GM23248 (cell line): ENCODE measurements at regions not wholly inside any gene's neighbourhood (a gene's known extent, or its start where the extent isn't known, plus 50 kb on each side); places are given as distances from the start of the nearest gene placed in this dataset.

Experiments
- DNase-seq: peaks from one replicate; pipeline ENCODE4 v3.0.0-alpha.2; 2015
- H2AFZ ChIP-seq: fragments of 200-600 bp; sonication (generic); 2 replicates; pipeline ENCODE4 v1.6.1; 2016; ENCODE audit warnings: antibody characterized with exemption
- H3F3A ChIP-seq: fragments of 200-600 bp; sonication (generic); 2 replicates; pipeline ENCODE4 v1.6.1; 2016; ENCODE audit warnings: mild to moderate bottlenecking, antibody characterized with exemption, mixed run types; ENCODE audit not compliant: insufficient read depth
- H3K27ac ChIP-seq: fragments of 200-600 bp; sonication (generic); 2 replicates; pipeline ENCODE4 v1.5.1; 2016; ENCODE audit warnings: mild to moderate bottlenecking
- H3K27me3 ChIP-seq: fragments of 200-600 bp; sonication (generic); replicated peaks from 2 replicates; pipeline ENCODE4 v1.6.1; 2016; ENCODE audit warnings: mild to moderate bottlenecking; ENCODE audit not compliant: insufficient read depth
- H3K36me3 ChIP-seq: fragments of 200-600 bp; sonication (generic); 2 replicates; pipeline ENCODE4 v1.6.1; 2016; ENCODE audit warnings: low read depth, mild to moderate bottlenecking
- H3K4me1 ChIP-seq: fragments of 200-600 bp; sonication (generic); 2 replicates; pipeline ENCODE4 v1.6.1; 2016; ENCODE audit warnings: mild to moderate bottlenecking; ENCODE audit not compliant: insufficient read depth
- H3K4me2 ChIP-seq: fragments of 200-600 bp; sonication (generic); one replicate; pipeline ENCODE4 v1.6.1; 2016; ENCODE audit warnings: mild to moderate bottlenecking; ENCODE audit not compliant: unreplicated experiment
- H3K4me3 ChIP-seq: fragments of 200-600 bp; sonication (generic); 2 replicates; pipeline ENCODE4 v1.5.1; 2016; ENCODE audit warnings: mild to moderate bottlenecking
- H3K79me2 ChIP-seq: fragments of 200-600 bp; sonication (generic); 2 replicates; pipeline ENCODE4 v1.6.1; 2016; ENCODE audit warnings: mild to moderate bottlenecking; ENCODE audit not compliant: insufficient read depth
- H3K9ac ChIP-seq: fragments of 200-600 bp; sonication (generic); 2 replicates; pipeline ENCODE4 v1.6.1; 2016; ENCODE audit warnings: mild to moderate bottlenecking
- H3K9me2 ChIP-seq: fragments of 200-600 bp; sonication (generic); 2 replicates; pipeline ENCODE4 v1.6.1; 2016; ENCODE audit warnings: mixed run types, mild to moderate bottlenecking, moderate library complexity; ENCODE audit not compliant: insufficient read depth
- H3K9me3 ChIP-seq: fragments of 200-600 bp; sonication (generic); one replicate; pipeline ENCODE4 v1.6.1; 2017; ENCODE audit warnings: low read depth
- H4K20me1 ChIP-seq: fragments of 200-600 bp; sonication (generic); 2 replicates; pipeline ENCODE4 v1.6.0; 2016; ENCODE audit not compliant: insufficient read depth
- EZH2 ChIP-seq: fragments of 200-600 bp; sonication (generic); IDR thresholded peaks from 2 replicates; pipeline ENCODE4 v1.6.1; 2018; ENCODE audit warnings: antibody characterized with exemption, mild to moderate bottlenecking; ENCODE audit not compliant: insufficient read depth, poor library complexity, severe bottlenecking
- EZH2phosphoT487 ChIP-seq: fragments of 200-600 bp; sonication (generic); IDR thresholded peaks from 2 replicates; pipeline ENCODE4 v1.6.1; 2018; ENCODE audit warnings: antibody characterized with exemption, moderate library complexity, mild to moderate bottlenecking, low read depth; ENCODE audit not compliant: insufficient read depth
- WGBS, 2 experiments: methylation state at CpG; one replicate each; pipeline ENCODE4 v1.1.6; 2015 to 2017; ENCODE audit warnings: low lambda C conversion rate in 2 of 2, low coverage in 1 of 2; ENCODE audit errors: missing lambda C conversion rate in 2 of 2; 5-methylcytosine and 5-hydroxymethylcytosine counted together
- in situ Hi-C: fragments of 300-500 bp; cut with MboI; formaldehyde crosslinking; loops from 2 replicates; pipeline ENCODE4 v1.15.0; 2020

DNA sequence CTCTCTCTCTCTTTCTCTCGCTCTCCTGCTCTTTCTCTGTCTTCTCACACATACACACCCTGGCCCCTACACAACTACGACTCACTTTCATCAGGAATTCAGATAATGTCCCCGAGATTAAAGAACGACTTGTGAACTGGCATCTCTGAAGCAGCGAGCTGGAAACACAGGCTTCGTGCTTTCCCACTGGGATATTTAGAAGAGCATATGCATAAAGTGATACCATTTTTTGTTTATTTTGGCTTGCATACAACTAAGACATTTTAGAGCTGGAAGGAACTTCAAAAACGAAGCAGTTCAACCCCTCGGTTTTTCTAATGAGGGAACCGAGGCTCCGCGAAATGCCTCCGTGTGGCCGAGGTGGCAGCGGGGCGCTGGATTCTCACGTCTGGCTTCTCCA, 88.6 kb downstream of the ZBTB18 start:
- Histone ChIP-seq H3K9me2 (no peaks in the 10 kb centered on the region), H3K4me2 (no peak overlapping the region), H3K27me3 (no peaks in the 10 kb centered on the region; the same call in 1 of the 2 replicates), H3F3A (no peaks in the 10 kb centered on the region), H3K9me3 (no peaks in the 10 kb centered on the region), H3K4me1 (no peaks in the 10 kb centered on the region), H3K36me3 (no peaks in the 10 kb centered on the region), H3K27ac (no peak overlapping the region), H4K20me1 (no peaks in the 10 kb centered on the region), H3K4me3 (no peak overlapping the region), H3K9ac (no peak overlapping the region), H2AFZ (no peak overlapping the region), H3K79me2 (no peaks in the 10 kb centered on the region)
- 57 to 60% methylated on average over 16 of the region's 16 CpGs for whole genome bisulfite sequencing, 2 experiments
- in situ Hi-C loops = no loop called here
- TF ChIP-seq EZH2phosphoT487 (no peak), EZH2 (no peak)
- DNase-seq = no peak

DNA sequence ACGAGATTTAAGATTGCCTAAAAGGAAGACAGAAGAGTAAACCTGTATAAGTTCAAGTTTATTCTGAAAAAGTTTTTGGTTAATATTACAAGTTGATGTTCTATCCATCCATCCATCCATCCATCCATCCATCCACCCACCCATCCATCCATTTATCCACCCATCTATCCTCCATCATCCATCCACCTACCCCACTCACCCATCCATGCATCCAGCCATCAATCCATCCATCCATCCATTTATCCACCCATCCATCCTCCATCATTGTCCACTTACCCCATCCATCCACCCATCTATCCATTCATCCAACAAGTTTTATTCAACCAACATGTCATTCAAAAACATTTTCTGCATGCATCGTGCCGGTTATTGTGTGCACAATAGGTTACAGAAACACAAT, 89.3 kb downstream of the ZBTB18 start:
- H3K4me1 ChIP-seq = no peaks in the 10 kb centered on the region
- TF ChIP-seq EZH2 (no peak), EZH2phosphoT487 (no peak)
- H2AFZ ChIP-seq = no peak overlapping the region
- H4K20me1 ChIP-seq = no peaks in the 10 kb centered on the region
- WGBS, 2 experiments = 88 to 89% methylated on average over 3 of the region's 3 CpGs
- no peak overlapping the region for H3K9ac ChIP-seq
- no peaks in the 10 kb centered on the region; the same call in 1 of the 2 replicates for H3K27me3 ChIP-seq
- no peaks in the 10 kb centered on the region for H3F3A ChIP-seq
- no peaks in the 10 kb centered on the region for H3K36me3 ChIP-seq
- in situ Hi-C loops = no loop called here
- H3K9me3 ChIP-seq = no peaks in the 10 kb centered on the region
- no peaks in the 10 kb centered on the region for H3K9me2 ChIP-seq
- no peak overlapping the region for H3K4me2 ChIP-seq
- H3K4me3 ChIP-seq = no peak overlapping the region
- no peaks in the 10 kb centered on the region for H3K79me2 ChIP-seq
- H3K27ac ChIP-seq = no peak overlapping the region
- DNase-seq = no peak

DNA sequence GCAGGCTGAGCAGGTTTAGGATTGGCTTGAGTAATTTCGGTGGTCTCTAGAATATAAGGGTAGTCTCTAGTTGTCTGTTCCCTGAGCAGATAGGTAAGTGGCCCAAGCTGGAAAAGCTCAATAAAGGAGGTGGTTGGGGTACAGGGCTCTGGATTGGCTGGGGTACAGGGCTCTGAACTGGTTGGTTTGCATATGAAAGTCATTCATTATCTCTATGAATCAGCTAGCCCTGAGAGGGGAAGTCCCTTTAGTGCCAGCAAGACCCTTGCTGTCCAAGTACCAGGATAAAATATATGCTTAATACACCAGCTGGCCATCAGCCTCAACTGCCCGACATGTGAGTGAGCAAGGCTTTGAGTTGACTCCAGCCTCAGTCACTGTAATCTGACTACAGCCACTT, 93.0 kb downstream of the ZBTB18 start:
- Histone ChIP-seq H3K4me1 (no peaks in the 10 kb centered on the region), H3K9me2 (no peaks in the 10 kb centered on the region), H3K79me2 (no peaks in the 10 kb centered on the region), H3F3A (no peaks in the 10 kb centered on the region), H3K27me3 (no peaks in the 10 kb centered on the region), H3K36me3 (no peaks in the 10 kb centered on the region), H3K4me2 (no peak overlapping the region), H3K4me3 (no peak overlapping the region), H3K9me3 (no peaks in the 10 kb centered on the region), H4K20me1 (no peaks in the 10 kb centered on the region), H3K9ac (no peak overlapping the region), H3K27ac (no peak overlapping the region), H2AFZ (no peak overlapping the region)
- no peak for TF ChIP-seq EZH2phosphoT487
- TF ChIP-seq EZH2 = no peak
- DNase-seq = no peak
- in situ Hi-C loops = no loop called here
- 85 to 91% methylated on average over 2 of the region's 2 CpGs for WGBS, 2 experiments

DNA sequence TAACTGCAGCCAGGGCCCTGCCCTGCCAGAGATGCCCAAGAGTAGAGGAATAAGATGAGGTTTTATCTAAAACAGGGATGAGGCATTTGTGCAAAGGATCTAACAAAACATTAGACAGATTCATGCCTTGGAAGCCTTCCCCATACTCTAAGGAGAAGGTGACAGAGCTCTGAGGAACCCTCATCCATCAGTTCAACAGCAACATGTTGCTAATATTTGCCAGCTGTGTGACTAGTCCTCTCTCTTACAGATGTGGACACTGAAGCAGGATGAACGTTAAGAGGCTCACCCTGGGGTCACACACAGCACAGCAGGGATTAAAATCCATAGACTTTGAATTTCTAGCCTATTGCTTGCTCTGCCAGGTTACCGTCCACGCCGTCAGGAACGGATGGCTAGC, 99.0 kb downstream of the ZBTB18 start:
- H3K79me2 ChIP-seq = no peaks in the 10 kb centered on the region
- H3K9ac ChIP-seq = no peak overlapping the region
- no peak overlapping the region for H3K27ac ChIP-seq
- H3K9me2 ChIP-seq = no peaks in the 10 kb centered on the region
- H3F3A ChIP-seq = no peaks in the 10 kb centered on the region
- no peaks in the 10 kb centered on the region for H4K20me1 ChIP-seq
- peak; percentile 59 for DNase-seq
- H3K27me3 ChIP-seq = no peaks in the 10 kb centered on the region
- no peak overlapping the region for H3K4me3 ChIP-seq
- H3K4me2 ChIP-seq = no peak overlapping the region
- in situ Hi-C loops = no loop called here
- TF ChIP-seq EZH2phosphoT487 (no peak), EZH2 (no peak)
- no peaks in the 10 kb centered on the region for H3K36me3 ChIP-seq
- H2AFZ ChIP-seq = no peak overlapping the region
- no peaks in the 10 kb centered on the region for H3K9me3 ChIP-seq
- 42 to 46% methylated on average over 5 of the region's 5 CpGs for WGBS, 2 experiments
- H3K4me1 ChIP-seq = no peaks in the 10 kb centered on the region

DNA sequence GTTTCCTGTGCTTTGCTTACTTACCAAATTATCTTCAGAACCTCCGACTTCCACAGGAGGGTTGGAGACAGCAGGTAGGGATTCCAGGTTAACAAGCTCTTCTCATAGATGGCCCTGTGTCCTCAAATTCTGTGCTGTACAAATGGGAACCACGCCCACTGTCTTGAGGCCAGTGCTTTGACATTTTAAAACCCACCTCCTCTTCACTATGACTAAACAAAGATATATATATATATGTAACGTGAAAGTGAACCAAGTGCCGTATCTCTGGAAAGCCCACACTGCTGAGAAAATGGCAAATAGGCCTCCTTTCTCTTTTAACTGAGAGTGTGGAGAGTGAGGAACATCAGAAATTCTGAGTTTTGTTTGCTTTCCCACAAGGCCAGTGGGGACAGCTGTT, 99.6 kb downstream of the ZBTB18 start:
- Histone ChIP-seq H3K79me2 (no peaks in the 10 kb centered on the region), H3F3A (no peaks in the 10 kb centered on the region), H3K4me3 (no peak overlapping the region), H3K9me3 (no peaks in the 10 kb centered on the region), H3K4me2 (no peak overlapping the region), H3K36me3 (no peaks in the 10 kb centered on the region), H3K9me2 (no peaks in the 10 kb centered on the region), H4K20me1 (no peaks in the 10 kb centered on the region), H3K4me1 (no peaks in the 10 kb centered on the region), H3K27me3 (no peaks in the 10 kb centered on the region), H2AFZ (no peak overlapping the region), H3K9ac (no peak overlapping the region), H3K27ac (no peak overlapping the region)
- 70 to 75% methylated on average over 4 of the region's 4 CpGs for WGBS, 2 experiments
- TF ChIP-seq EZH2 = no peak
- no peak for TF ChIP-seq EZH2phosphoT487
- in situ Hi-C loops = no loop called here
- DNase-seq = no peak
